ENCODE measurements at regions not wholly inside any gene's neighbourhood (a gene's known extent, or its start where the extent isn't known, plus 50 kb on each side); places are given as distances from the start of the nearest gene placed in this dataset.

GRCh38 chr4:132015321-132015720 lies 1133.8 kb upstream of the PCDH10 start:
- Histone ChIP-seq H3K9ac (ENCODE audit: insufficient read depth, low read depth, low read length) (no peak overlapping the region), H3K4me1 (ENCODE audit: insufficient read depth, low read length) (no peaks in the 10 kb centered on the region), H3K27ac (ENCODE audit: extremely low read length, insufficient read depth, low read length) (no peak overlapping the region), H3K4me2 (ENCODE audit: low read depth, low read length) (no peak overlapping the region), H3K27me3 (ENCODE audit: control insufficient read depth in 1 of 2, insufficient read depth in 2 of 2, low read length in 2 of 2) (no peaks in the 10 kb centered on the region), H3K4me3 (replicated peaks in 1 of 3; ENCODE audit: insufficient read depth in 1 of 3, low read depth in 2 of 3, low read length in 3 of 3) (no peak overlapping the region), H2AFZ (ENCODE audit: low read length) (no peak overlapping the region), H3K9me3 (ENCODE audit: low read length) (no peaks in the 10 kb centered on the region), H4K20me1 (ENCODE audit: insufficient read depth, low read length) (no peaks in the 10 kb centered on the region), H3K79me2 (ENCODE audit: insufficient read depth, low read length) (no peaks in the 10 kb centered on the region), H3K36me3 (replicated peaks in 1 of 2; ENCODE audit: control insufficient read depth in 1 of 2, insufficient read depth in 2 of 2, low read length in 2 of 2) (no peaks in the 10 kb centered on the region)
- POLR2A ChIA-PET, result no interaction called here
- BruUV-seq (replicated peaks), result no TSS peak
- TF ChIP-seq HNRNPL (IDR thresholded peaks at IDR 0.05; ENCODE audit: low read depth, low read length) (no peak), PPARG (CRISPR knock-in tag; conservative IDR thresholded peaks at IDR 0.05) (no peak), ZMYM4 (CRISPR knock-in tag; IDR thresholded peaks at IDR 0.05) (no peak), ZNF747 (CRISPR knock-in tag; IDR thresholded peaks at IDR 0.05; ENCODE audit: borderline replicate concordance) (no peak), ZNF335 (CRISPR knock-in tag; IDR thresholded peaks at IDR 0.05) (no peak), TBL1XR1 (IDR thresholded peaks at IDR 0.05; ENCODE audit: borderline replicate concordance, low read length, partially characterized antibody) (no peak), ZBTB46 (CRISPR knock-in tag; IDR thresholded peaks at IDR 0.05; ENCODE audit: borderline replicate concordance) (no peak), NAIF1 (CRISPR knock-in tag; IDR thresholded peaks at IDR 0.05; ENCODE audit: borderline replicate concordance) (no peak), ZNF282 (IDR thresholded peaks at IDR 0.05; ENCODE audit: partially characterized antibody) (no peak), ZNF138 (CRISPR knock-in tag; IDR thresholded peaks at IDR 0.05; ENCODE audit: low read depth) (no peak), RAD21 (CRISPR knock-in tag; IDR thresholded peaks at IDR 0.05) (no peak), SOX13 (IDR thresholded peaks at IDR 0.05) (no peak), SOX13 (CRISPR knock-in tag; conservative IDR thresholded peaks at IDR 0.05 in 1 of 2, IDR thresholded peaks at IDR 0.05 in 1 of 2) (no peak), HOXA9 (CRISPR knock-in tag; IDR thresholded peaks at IDR 0.05; ENCODE audit: borderline replicate concordance) (no peak)
- FAIRE-seq (no peak), ATAC-seq (no peak), DNase-seq (ENCODE audit: low spot score) (no peak)
- intact Hi-C loops (cut with micrococcal nuclease; ENCODE audit: unreplicated experiment), result no loop called here
- in situ Hi-C loops (cut with HindIII; ENCODE audit: extremely low pct_ligation_motif_present, low pct_unique_long_range_greater_than_20kb), result no loop called here
- CTCF ChIA-PET (ENCODE audit: low intra/inter-chr PET ratio, low total read pairs), result no interaction called here

Data from HepG2 (cell line).